GM12878 (cell line): ENCODE measurements at regions not wholly inside any gene's neighbourhood (a gene's known extent, or its start where the extent isn't known, plus 50 kb on each side); places are given as distances from the start of the nearest gene placed in this dataset.
A peak's percentile ranks its signal among the peaks of the same experiment; 100 is the strongest.

ENCODE experiments used
- ATAC-seq: fragments of 200-7000 bp; cut with Tn5 transposase; 3 replicates; pipeline ENCODE4 v1.9.1; 2020; ENCODE audit warnings: mild to moderate bottlenecking, moderate library complexity
- BruUV-seq: library from RNA; stranded (reverse); fragments of 400-500 nt; replicated peaks from 2 replicates; lab custom pipeline; 2021; lab: Mats Ljungman, UMichigan
- CTCF ChIA-PET: fragments of 300-600 bp; sonication (Branson Sonifier 250); formaldehyde crosslinking; extraction: SDS; loops from one replicate; lab custom pipeline; 2021; ENCODE audit warnings: inconsistent platforms; lab: Yijun Ruan, JAX
- POLR2A ChIA-PET: fragments of 350-600 bp; formaldehyde crosslinking; extraction: SDS; loops from one replicate; lab custom pipeline; 2021; ENCODE audit warnings: inconsistent platforms; lab: Charles Lee
- RAD21 ChIA-PET: fragments of 300-600 bp; sonication (Branson Sonifier 250); formaldehyde crosslinking; loops from one replicate; lab custom pipeline; 2023; ENCODE audit warnings: antibody characterized with exemption; ENCODE audit not compliant: unreplicated experiment; lab: Charles Lee
- SMC1A ChIA-PET: fragments of 300-600 bp; sonication (Branson Sonifier 250); formaldehyde crosslinking; loops from one replicate; lab custom pipeline; 2023; ENCODE audit not compliant: unreplicated experiment, uncharacterized antibody; lab: Charles Lee
- DNase-seq: peaks from one replicate; pipeline ENCODE4 v3.0.0-alpha.2; 2011; ENCODE audit warnings: low read depth, low spot score
- FAIRE-seq: peaks from 3 replicates; lab custom pipeline; 2011; peaks lifted over from hg19 to GRCh38; lab: Jason Lieb, UNC
- H2AFZ ChIP-seq: 2 replicates; pipeline ENCODE4 v1.6.0; 2011; ENCODE audit warnings: low read depth, low read length, control low read depth; ENCODE audit not compliant: control insufficient read depth
- H3K27ac ChIP-seq: 2 replicates; pipeline ENCODE4 v1.5.1; 2011; ENCODE audit warnings: control low read depth; ENCODE audit not compliant: control insufficient read depth, insufficient read depth
- H3K27me3 ChIP-seq, 2 experiments: replicated peaks in 1 of 2; 2 replicates each; pipeline versions ENCODE4 v1.6.0 to v1.6.1; 2011; ENCODE audit warnings: low read length in 1 of 2; ENCODE audit not compliant: control insufficient read depth in 2 of 2, insufficient read depth in 2 of 2
- H3K36me3 ChIP-seq, 2 experiments: 2 replicates each; pipeline ENCODE4 v1.5.1; 2011; ENCODE audit warnings: low read length in 1 of 2; ENCODE audit not compliant: control insufficient read depth in 2 of 2, insufficient read depth in 2 of 2
- H3K4me1 ChIP-seq: 2 replicates; pipeline ENCODE4 v1.6.1; 2011; ENCODE audit warnings: mild to moderate bottlenecking, low read length, moderate library complexity, mixed read lengths; ENCODE audit not compliant: control insufficient read depth, insufficient read depth
- H3K4me2 ChIP-seq: 2 replicates; pipeline ENCODE4 v1.6.0; 2011; ENCODE audit warnings: control low read depth; ENCODE audit not compliant: control insufficient read depth, insufficient read depth
- H3K4me3 ChIP-seq: fragments of 200-600 bp; sonication (generic); 2 replicates; pipeline ENCODE4 v1.5.1; 2016
- H3K79me2 ChIP-seq: 2 replicates; pipeline ENCODE4 v1.6.0; 2011; ENCODE audit warnings: low read length; ENCODE audit not compliant: control insufficient read depth, insufficient read depth
- H3K9ac ChIP-seq: 2 replicates; pipeline ENCODE4 v1.8.0; 2011; ENCODE audit warnings: low read length, control low read depth, mixed read lengths; ENCODE audit not compliant: control insufficient read depth, insufficient read depth
- H3K9me3 ChIP-seq: replicated peaks from 3 replicates; pipeline ENCODE4 v1.5.1; 2011; ENCODE audit warnings: mild to moderate bottlenecking, low read length; ENCODE audit not compliant: control insufficient read depth, insufficient read depth
- H4K20me1 ChIP-seq: 2 replicates; pipeline ENCODE4 v1.6.0; 2011; ENCODE audit not compliant: control insufficient read depth, insufficient read depth
- HCFC1 ChIP-seq: fragments of 150-350 bp; IDR thresholded peaks from 2 replicates; pipeline ENCODE4 v1.6.1; 2014; ENCODE audit warnings: low read length
- POLR2AphosphoS5 ChIP-seq: IDR thresholded peaks from 2 replicates; pipeline ENCODE4 v1.6.1; 2011; ENCODE audit warnings: mild to moderate bottlenecking, low read length, inconsistent platforms
- RAD51 ChIP-seq: fragments of 450-650 bp; IDR thresholded peaks from 2 replicates; pipeline ENCODE4 v1.6.1; 2016; ENCODE audit warnings: moderate library complexity, mild to moderate bottlenecking, inconsistent platforms
- SREBF2 ChIP-seq: IDR thresholded peaks from 2 replicates; pipeline ENCODE4 v1.6.1; 2012; ENCODE audit warnings: mild to moderate bottlenecking, low read length
- STAT1 ChIP-seq: fragments of 450-650 bp; conservative IDR thresholded peaks from 2 replicates; pipeline ENCODE4 v1.6.1; 2014; ENCODE audit warnings: antibody characterized with exemption, mild to moderate bottlenecking
- STAT3 ChIP-seq: IDR thresholded peaks from 2 replicates; pipeline ENCODE4 v1.6.1; 2011; ENCODE audit warnings: low read depth, low read length, improper control_type of control experiment
- YY1 ChIP-seq: IDR thresholded peaks from 2 replicates; pipeline ENCODE4 v1.6.1; 2011; ENCODE audit warnings: low read depth, mild to moderate bottlenecking, low read length
- WGBS: methylation state at CpG from one replicate; pipeline ENCODE4 v1.1.6; 2016; ENCODE audit warnings: low lambda C conversion rate; ENCODE audit not compliant: insufficient replicate concordance, insufficient coverage; ENCODE audit errors: missing lambda C conversion rate; 5-methylcytosine and 5-hydroxymethylcytosine counted together
- in situ Hi-C: fragments of 300-500 bp; cut with MboI; formaldehyde crosslinking; loops from 9 replicates; pipeline ENCODE4 v1.14.3; 2018; ENCODE audit warnings: mixed read lengths
- intact Hi-C: fragments of 100-400 bp; cut with micrococcal nuclease; formaldehyde crosslinking; loops from one replicate; pipeline ENCODE4 v1.14.2; 2022; ENCODE audit not compliant: unreplicated experiment
- TF ChIP-seq, protein P1 (sequence below): fragments of 450-650 bp; formaldehyde crosslinking; IDR thresholded peaks from 2 replicates; pipeline ENCODE4 v1.4.0; 2022; ENCODE audit warnings: mild to moderate bottlenecking, moderate library complexity
- TF ChIP-seq, protein P2 (sequence below): IDR thresholded peaks from 2 replicates; pipeline ENCODE4 v1.6.1; 2012; ENCODE audit warnings: low read depth, low read length, improper control_type of control experiment
- TF ChIP-seq, protein P3 (sequence below): IDR thresholded peaks from 2 replicates; pipeline ENCODE4 v1.6.1; 2011; ENCODE audit warnings: borderline replicate concordance, low read depth, mild to moderate bottlenecking, moderate library complexity, low read length; ENCODE audit not compliant: insufficient read depth, poor library complexity, severe bottlenecking
- TF ChIP-seq, protein P4 (sequence below): IDR thresholded peaks from 2 replicates; pipeline ENCODE4 v1.6.1; 2012; ENCODE audit warnings: low read depth, low read length, improper control_type of control experiment

DNA sequence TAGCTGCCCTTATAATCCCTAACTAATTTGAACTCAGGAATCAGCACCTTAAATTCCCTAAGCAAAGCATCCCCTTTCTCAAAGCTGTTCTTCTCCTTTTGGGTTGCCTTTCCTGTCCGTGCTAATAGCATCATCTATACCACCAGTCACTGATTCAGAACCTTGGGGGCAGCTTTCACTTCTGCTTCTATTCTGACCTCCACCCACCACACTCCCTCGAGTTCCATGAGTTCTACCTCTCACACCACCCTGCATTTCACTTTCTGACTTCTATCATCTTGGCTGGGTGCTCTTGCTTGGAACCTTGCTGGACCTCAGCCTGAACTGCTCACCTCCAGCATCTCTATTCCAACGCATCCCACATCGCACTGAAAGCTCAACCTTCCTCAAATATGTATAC, 55.4 kb upstream of the KCNMB2 start (continued):
- TF ChIP-seq, protein P1, sequence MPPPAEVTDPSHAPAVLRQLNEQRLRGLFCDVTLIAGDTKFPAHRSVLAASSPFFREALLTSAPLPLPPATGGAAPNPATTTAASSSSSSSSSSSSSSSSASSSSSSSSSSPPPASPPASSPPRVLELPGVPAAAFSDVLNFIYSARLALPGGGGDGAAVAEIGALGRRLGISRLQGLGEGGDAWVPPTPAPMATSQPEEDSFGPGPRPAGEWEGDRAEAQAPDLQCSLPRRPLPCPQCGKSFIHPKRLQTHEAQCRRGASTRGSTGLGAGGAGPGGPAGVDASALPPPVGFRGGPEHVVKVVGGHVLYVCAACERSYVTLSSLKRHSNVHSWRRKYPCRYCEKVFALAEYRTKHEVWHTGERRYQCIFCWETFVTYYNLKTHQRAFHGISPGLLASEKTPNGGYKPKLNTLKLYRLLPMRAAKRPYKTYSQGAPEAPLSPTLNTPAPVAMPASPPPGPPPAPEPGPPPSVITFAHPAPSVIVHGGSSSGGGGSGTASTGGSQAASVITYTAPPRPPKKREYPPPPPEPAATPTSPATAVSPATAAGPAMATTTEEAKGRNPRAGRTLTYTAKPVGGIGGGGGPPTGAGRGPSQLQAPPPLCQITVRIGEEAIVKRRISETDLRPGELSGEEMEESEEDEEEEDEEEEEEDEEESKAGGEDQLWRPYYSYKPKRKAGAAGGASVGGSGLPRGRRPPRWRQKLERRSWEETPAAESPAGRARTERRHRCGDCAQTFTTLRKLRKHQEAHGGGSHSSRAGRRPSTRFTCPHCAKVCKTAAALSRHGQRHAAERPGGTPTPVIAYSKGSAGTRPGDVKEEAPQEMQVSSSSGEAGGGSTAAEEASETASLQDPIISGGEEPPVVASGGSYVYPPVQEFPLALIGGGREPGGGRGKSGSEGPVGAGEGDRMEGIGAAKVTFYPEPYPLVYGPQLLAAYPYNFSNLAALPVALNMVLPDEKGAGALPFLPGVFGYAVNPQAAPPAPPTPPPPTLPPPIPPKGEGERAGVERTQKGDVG (CRISPR knock-in tag), result no peak
- TF ChIP-seq YY1, result 0 out of 2 replicates have a peak, but pooled peaks have one; percentile 34

DNA sequence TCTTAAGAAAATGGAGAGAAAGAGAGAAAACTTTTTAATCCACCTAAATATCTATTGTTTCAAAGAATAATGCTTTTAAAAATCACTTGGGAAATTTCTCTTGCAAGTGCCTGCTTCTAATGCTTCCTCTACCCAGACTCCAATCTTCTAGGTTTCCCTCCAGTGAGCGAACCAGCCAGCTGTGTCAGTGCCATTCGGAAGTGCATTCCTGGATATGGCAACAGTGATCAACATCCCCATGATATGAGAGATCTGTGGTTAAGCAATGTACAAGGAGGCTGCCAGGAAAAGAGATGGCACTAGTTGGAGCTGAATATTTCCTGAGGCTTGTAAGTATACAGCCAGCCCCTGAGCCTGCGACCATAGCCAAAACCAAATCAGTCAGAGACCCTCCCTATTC, 53.3 kb upstream of the KCNMB2 start:
- Histone ChIP-seq H3K4me2 (no peak overlapping the region), H3K27ac (no peak overlapping the region), H3K27me3 (no peaks in the 10 kb centered on the region), H3K79me2 (no peaks in the 10 kb centered on the region), H4K20me1 (no peaks in the 10 kb centered on the region), H3K9ac (no peak overlapping the region), H2AFZ (no peak overlapping the region), H3K4me3 (no peak overlapping the region), H3K36me3 (no peaks in the 10 kb centered on the region), H3K4me1 (peaks cover 25% of the 10 kb centered on the region), H3K9me3 (no peaks in the 10 kb centered on the region)
- DNase-seq, result no peak
- TF ChIP-seq HCFC1, result no peak
- TF ChIP-seq, protein P2, sequence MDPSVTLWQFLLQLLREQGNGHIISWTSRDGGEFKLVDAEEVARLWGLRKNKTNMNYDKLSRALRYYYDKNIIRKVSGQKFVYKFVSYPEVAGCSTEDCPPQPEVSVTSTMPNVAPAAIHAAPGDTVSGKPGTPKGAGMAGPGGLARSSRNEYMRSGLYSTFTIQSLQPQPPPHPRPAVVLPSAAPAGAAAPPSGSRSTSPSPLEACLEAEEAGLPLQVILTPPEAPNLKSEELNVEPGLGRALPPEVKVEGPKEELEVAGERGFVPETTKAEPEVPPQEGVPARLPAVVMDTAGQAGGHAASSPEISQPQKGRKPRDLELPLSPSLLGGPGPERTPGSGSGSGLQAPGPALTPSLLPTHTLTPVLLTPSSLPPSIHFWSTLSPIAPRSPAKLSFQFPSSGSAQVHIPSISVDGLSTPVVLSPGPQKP, result no peak
- TF ChIP-seq STAT1, result no peak
- TF ChIP-seq, protein P3, sequence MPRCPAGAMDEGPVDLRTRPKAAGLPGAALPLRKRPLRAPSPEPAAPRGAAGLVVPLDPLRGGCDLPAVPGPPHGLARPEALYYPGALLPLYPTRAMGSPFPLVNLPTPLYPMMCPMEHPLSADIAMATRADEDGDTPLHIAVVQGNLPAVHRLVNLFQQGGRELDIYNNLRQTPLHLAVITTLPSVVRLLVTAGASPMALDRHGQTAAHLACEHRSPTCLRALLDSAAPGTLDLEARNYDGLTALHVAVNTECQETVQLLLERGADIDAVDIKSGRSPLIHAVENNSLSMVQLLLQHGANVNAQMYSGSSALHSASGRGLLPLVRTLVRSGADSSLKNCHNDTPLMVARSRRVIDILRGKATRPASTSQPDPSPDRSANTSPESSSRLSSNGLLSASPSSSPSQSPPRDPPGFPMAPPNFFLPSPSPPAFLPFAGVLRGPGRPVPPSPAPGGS, result no peak
- TF ChIP-seq STAT3, result no peak
- no peak for TF ChIP-seq POLR2AphosphoS5
- TF ChIP-seq RAD51, result no peak
- TF ChIP-seq, protein P4, sequence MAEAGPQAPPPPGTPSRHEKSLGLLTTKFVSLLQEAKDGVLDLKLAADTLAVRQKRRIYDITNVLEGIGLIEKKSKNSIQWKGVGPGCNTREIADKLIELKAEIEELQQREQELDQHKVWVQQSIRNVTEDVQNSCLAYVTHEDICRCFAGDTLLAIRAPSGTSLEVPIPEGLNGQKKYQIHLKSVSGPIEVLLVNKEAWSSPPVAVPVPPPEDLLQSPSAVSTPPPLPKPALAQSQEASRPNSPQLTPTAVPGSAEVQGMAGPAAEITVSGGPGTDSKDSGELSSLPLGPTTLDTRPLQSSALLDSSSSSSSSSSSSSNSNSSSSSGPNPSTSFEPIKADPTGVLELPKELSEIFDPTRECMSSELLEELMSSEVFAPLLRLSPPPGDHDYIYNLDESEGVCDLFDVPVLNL, result no peak
- TF ChIP-seq SREBF2, result no peak
- ChIA-PET SMC1A (interaction anchor here (1.0 to 2.2 kb wide), 7 partner anchors 8 to 100 kb away, joined by 3 to 9 read pairs (median 4); no protein-coding TSS in a partner anchor), RAD21 (no interaction called here), CTCF (no interaction called here), POLR2A (no interaction called here)
- in situ Hi-C loops, result no loop called here
- 78% methylated on average over 3 of the region's 3 CpGs for WGBS
- intact Hi-C loops, result no loop called here
- BruUV-seq, result no TSS peak
- no peak for ATAC-seq
- FAIRE-seq, result no peak
